Calu3 (cell line): ENCODE measurements at regions not wholly inside any gene's neighbourhood (a gene's known extent, or its start where the extent isn't known, plus 50 kb on each side); places are given as distances from the start of the nearest gene placed in this dataset.

Experiments
- BruUV-seq: library from RNA; stranded (reverse); fragments of 400-500 nt; replicated peaks from 2 replicates; lab custom pipeline; 2021; lab: Mats Ljungman, UMichigan
- CTCF ChIA-PET: fragments of 300-600 bp; sonication (Branson Sonifier 250); formaldehyde crosslinking; loops from one replicate; lab custom pipeline; 2022; ENCODE audit warnings: antibody characterized with exemption; lab: Charles Lee
- DNase-seq: peaks from one replicate; pipeline ENCODE4 v3.0.0; 2022
- H3K27ac Mint-ChIP-seq: one replicate; pipeline ENCODE4 v1.8.0; 2022; ENCODE audit warnings: mixed read lengths; ENCODE audit not compliant: unreplicated experiment
- H3K27me3 Mint-ChIP-seq: one replicate; pipeline ENCODE4 v1.8.0; 2022; ENCODE audit warnings: mixed read lengths; ENCODE audit not compliant: unreplicated experiment
- H3K36me3 Mint-ChIP-seq: one replicate; pipeline ENCODE4 v1.8.0; 2022; ENCODE audit warnings: mild to moderate bottlenecking, moderate library complexity, mixed read lengths; ENCODE audit not compliant: insufficient read depth, unreplicated experiment
- H3K4me1 Mint-ChIP-seq: one replicate; pipeline ENCODE4 v1.8.0; 2022; ENCODE audit warnings: mild to moderate bottlenecking, low read depth, mixed read lengths; ENCODE audit not compliant: unreplicated experiment
- H3K4me3 Mint-ChIP-seq: one replicate; pipeline ENCODE4 v1.8.0; 2022; ENCODE audit warnings: mild to moderate bottlenecking, low read depth, moderate library complexity, mixed read lengths; ENCODE audit not compliant: unreplicated experiment
- H3K9me3 Mint-ChIP-seq: one replicate; pipeline ENCODE4 v1.8.0; 2022; ENCODE audit warnings: low read depth, mixed read lengths; ENCODE audit not compliant: unreplicated experiment
- intact Hi-C: fragments of 100-400 bp; cut with micrococcal nuclease; formaldehyde crosslinking; loops from one replicate; pipeline ENCODE4 v1.10.0; 2022; ENCODE audit not compliant: unreplicated experiment
- TF ChIP-seq, protein P1 (sequence below): fragments of 200-600 bp; IDR thresholded peaks from one replicate; pipeline ENCODE4 v1.8.0; 2022; ENCODE audit warnings: antibody characterized with exemption; ENCODE audit not compliant: unreplicated experiment

DNA sequence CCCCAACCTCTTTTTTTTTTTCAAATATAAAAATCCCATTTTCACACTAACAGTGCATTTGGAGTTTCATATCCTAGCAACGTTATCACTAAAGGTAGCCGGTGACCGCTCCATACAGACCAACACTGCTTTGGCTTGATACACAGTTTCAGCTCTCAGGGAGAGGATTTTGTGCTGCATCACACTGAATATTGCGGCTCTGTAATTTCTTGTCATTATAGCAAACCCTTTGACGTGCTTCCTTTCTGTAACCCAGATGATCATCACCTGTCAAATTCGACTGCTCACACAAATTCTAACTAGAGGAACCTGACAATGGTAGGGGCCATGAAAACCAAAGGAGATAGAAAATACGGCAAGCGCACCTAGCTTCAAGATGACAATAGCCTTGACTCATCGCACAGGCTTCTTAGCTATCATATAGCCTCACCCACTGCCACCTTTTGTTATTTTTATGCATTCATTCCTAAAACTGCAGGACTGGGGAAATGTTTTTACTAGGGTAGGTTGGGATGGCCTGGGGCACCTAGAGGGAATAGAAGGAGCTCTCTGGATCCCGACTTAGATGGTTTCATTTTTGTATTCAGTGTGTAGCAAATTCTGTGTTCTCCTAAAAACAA, 582.9 kb upstream of the PIK3C3 start:
- CTCF ChIA-PET = no interaction called here
- intact Hi-C loops = no loop called here
- H3K27me3 Mint-ChIP-seq = no peaks in the 10 kb centered on the region
- BruUV-seq = no TSS peak
- TF ChIP-seq, protein P1, sequence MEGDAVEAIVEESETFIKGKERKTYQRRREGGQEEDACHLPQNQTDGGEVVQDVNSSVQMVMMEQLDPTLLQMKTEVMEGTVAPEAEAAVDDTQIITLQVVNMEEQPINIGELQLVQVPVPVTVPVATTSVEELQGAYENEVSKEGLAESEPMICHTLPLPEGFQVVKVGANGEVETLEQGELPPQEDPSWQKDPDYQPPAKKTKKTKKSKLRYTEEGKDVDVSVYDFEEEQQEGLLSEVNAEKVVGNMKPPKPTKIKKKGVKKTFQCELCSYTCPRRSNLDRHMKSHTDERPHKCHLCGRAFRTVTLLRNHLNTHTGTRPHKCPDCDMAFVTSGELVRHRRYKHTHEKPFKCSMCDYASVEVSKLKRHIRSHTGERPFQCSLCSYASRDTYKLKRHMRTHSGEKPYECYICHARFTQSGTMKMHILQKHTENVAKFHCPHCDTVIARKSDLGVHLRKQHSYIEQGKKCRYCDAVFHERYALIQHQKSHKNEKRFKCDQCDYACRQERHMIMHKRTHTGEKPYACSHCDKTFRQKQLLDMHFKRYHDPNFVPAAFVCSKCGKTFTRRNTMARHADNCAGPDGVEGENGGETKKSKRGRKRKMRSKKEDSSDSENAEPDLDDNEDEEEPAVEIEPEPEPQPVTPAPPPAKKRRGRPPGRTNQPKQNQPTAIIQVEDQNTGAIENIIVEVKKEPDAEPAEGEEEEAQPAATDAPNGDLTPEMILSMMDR = no peak
- no peak overlapping the region for H3K27ac Mint-ChIP-seq
- no peak overlapping the region for H3K4me3 Mint-ChIP-seq
- no peaks in the 10 kb centered on the region for H3K36me3 Mint-ChIP-seq
- DNase-seq = no peak
- H3K4me1 Mint-ChIP-seq = no peaks in the 10 kb centered on the region
- H3K9me3 Mint-ChIP-seq = peaks cover 2% of the 10 kb centered on the region

DNA sequence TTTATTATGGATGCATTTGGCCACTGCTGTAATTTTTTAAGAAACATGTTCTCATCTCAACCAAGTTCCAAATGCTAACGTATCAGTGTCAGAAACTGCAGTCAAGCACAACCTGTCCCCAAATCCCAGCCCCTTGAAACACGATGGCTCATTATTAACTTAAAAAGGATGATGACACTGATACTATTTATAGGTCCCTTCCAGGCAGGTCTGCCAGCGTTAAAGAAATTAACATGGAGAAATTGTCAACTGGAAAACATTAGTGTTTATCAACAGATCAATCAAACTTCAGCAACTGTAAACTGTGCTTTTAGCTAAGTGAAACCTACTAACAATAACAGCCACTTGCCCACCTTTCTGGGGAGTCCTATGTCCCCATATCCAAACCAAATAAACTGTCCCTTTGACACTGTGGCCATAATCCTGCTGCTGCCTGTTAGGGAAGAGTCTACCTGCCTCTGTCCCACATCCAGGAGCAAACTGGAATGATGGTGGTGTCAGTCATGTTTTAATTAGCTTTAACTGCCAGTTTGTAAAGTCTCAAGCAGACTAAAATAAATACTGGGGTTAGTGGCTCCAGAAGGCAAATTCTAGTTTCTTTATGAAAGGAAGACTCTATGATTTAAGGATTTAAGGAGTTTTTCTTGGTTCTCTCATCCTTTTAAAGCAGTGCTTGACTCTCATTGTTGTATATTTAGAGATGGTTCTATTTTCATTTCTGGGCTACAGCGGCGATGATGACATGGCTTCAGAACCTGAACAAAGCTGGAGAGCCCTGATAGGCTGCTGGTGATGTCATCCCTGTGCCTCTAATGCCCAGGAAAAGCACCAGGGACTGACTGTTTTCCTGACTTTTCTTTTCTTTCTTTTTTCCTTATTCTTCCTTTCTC, 583.6 kb upstream of the PIK3C3 start:
- no TSS peak for BruUV-seq
- TF ChIP-seq, protein P1 = no peak
- H3K27me3 Mint-ChIP-seq = no peaks in the 10 kb centered on the region
- no peak for DNase-seq
- CTCF ChIA-PET = no interaction called here
- intact Hi-C loops = no loop called here
- H3K27ac Mint-ChIP-seq = no peak overlapping the region
- no peaks in the 10 kb centered on the region for H3K4me1 Mint-ChIP-seq
- no peaks in the 10 kb centered on the region for H3K36me3 Mint-ChIP-seq
- peaks cover 2% of the 10 kb centered on the region for H3K9me3 Mint-ChIP-seq
- no peak overlapping the region for H3K4me3 Mint-ChIP-seq

GRCh38 chr18:41370740-41371139, 584.3 kb upstream of the PIK3C3 start:
- H3K36me3 Mint-ChIP-seq = no peaks in the 10 kb centered on the region
- no peaks in the 10 kb centered on the region for H3K4me1 Mint-ChIP-seq
- intact Hi-C loops = no loop called here
- peaks cover 3% of the 10 kb centered on the region for H3K9me3 Mint-ChIP-seq
- no peak overlapping the region for H3K4me3 Mint-ChIP-seq
- CTCF ChIA-PET = no interaction called here
- TF ChIP-seq, protein P1 = no peak
- no peak overlapping the region for H3K27ac Mint-ChIP-seq
- no peaks in the 10 kb centered on the region for H3K27me3 Mint-ChIP-seq
- BruUV-seq = no TSS peak
- no peak for DNase-seq

- intact Hi-C loops = no loop called here
- Mint-ChIP-seq H3K27me3 (no peaks in the 10 kb centered on the region), H3K4me1 (no peaks in the 10 kb centered on the region), H3K4me3 (no peak overlapping the region), H3K36me3 (no peaks in the 10 kb centered on the region), H3K27ac (no peak overlapping the region), H3K9me3 (peaks cover 26% of the 10 kb centered on the region)
- BruUV-seq = no TSS peak
- no peak for DNase-seq
- TF ChIP-seq, protein P1 = no peak
- CTCF ChIA-PET = no interaction called here
Observed at GRCh38 chr18:41357708-41358107, 597.3 kb upstream of the PIK3C3 start.
